ENCODE measurements at regions not wholly inside any gene's neighbourhood (a gene's known extent, or its start where the extent isn't known, plus 50 kb on each side); places are given as distances from the start of the nearest gene placed in this dataset.

DNA sequence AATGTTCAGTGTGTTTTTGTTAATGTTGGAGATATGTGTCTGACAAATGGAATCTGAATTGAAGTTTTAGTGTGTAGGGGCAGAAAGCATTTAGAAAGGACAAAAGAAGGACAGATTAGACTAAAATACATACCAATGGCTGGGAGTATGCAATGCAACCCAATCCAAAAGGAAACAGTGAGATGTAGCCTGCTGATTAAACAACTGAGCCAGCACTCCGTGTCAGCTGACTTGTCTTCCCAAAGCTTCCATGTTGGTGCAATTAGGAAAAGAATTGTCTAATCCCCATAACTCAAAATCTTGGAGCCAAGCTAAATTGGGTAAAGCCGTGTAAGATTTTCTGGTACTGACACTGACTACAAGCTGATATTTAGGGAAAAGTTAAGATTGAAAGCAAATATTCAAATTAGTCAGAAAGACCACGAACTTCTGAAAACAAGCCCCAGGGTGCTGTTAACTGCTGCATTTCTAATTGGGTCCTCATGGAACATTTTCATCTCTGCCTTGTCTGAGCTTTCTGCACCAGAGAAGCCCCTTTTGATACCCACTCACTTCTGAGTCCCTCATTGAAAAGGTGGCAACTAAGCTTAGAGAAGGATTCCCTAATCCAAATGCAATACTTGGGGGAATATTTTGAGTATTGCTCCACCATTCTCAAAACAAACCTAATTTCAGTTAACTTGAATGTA is 109.1 kb downstream of the DAD1 start:
- Histone ChIP-seq H3K4me2 (ENCODE audit: control insufficient read depth, insufficient read depth) (peak overlapping the region; percentile 98), H3K27ac (ENCODE audit: control insufficient read depth, insufficient read depth) (peak overlapping the region; percentile 98), H3K79me2 (ENCODE audit: control insufficient read depth, insufficient read depth, low read length) (peaks cover 67% of the 10 kb centered on the region), H3K4me3 (peak overlapping the region; percentile 66), H3K4me1 (ENCODE audit: control insufficient read depth, insufficient read depth, low read length) (peaks cover 76% of the 10 kb centered on the region), H3K36me3 (ENCODE audit: control insufficient read depth in 2 of 2, insufficient read depth in 2 of 2, low read length in 1 of 2) (no peaks in the 10 kb centered on the region), H3K9me3 (replicated peaks; ENCODE audit: control insufficient read depth, insufficient read depth, low read length) (no peaks in the 10 kb centered on the region), H2AFZ (ENCODE audit: control insufficient read depth, low read depth, low read length) (peak overlapping the region; percentile 39; the same call in 1 of the 2 replicates), H3K27me3 (replicated peaks in 1 of 2; ENCODE audit: control insufficient read depth in 2 of 2, insufficient read depth in 2 of 2, low read length in 1 of 2) (no peaks in the 10 kb centered on the region), H4K20me1 (ENCODE audit: control insufficient read depth, insufficient read depth) (no peaks in the 10 kb centered on the region), H3K9ac (ENCODE audit: control insufficient read depth, insufficient read depth, low read length) (peak overlapping the region; percentile 93)
- SMC1A ChIA-PET (ENCODE audit: uncharacterized antibody, unreplicated experiment), result interaction anchor here (0.8 to 31.5 kb wide), 20 partner anchors 8 to 159 kb away, joined by 3 to 912 read pairs (median 6); no protein-coding TSS in a partner anchor
- intact Hi-C loops (cut with micrococcal nuclease; ENCODE audit: unreplicated experiment) (loop anchor here (10.0 kb wide), 3 partner anchors 255 to 435 kb away; partner anchors contain the start of gene RBM23), in situ Hi-C loops (cut with MboI) (no loop called here)
- POLR2A ChIA-PET, result interaction anchor here (0.5 to 33.2 kb wide), 13 partner anchors 21 to 1614 kb away, joined by 3 to 875 read pairs (median 5); no protein-coding TSS in a partner anchor
- 0% methylated on average over 3 of the region's 3 CpGs for WGBS (ENCODE audit: insufficient coverage, insufficient replicate concordance, low lambda C conversion rate, missing lambda C conversion rate)
- ATAC-seq, result peak; percentile 0; the same call in 1 of the 3 replicates
- CTCF ChIA-PET, result interaction anchor here (1.0 to 14.5 kb wide), 9 partner anchors 13 to 88 kb away, joined by 3 to 411 read pairs (median 11); no protein-coding TSS in a partner anchor
- RAD21 ChIA-PET (ENCODE audit: unreplicated experiment), result interaction anchor here (0.9 to 27.9 kb wide), 15 partner anchors 10 to 97 kb away, joined by 3 to 797 read pairs (median 14); no protein-coding TSS in a partner anchor
- DNase-seq (ENCODE audit: low read depth, low spot score), result no peak
- FAIRE-seq, result peak; percentile 7
- no TSS peak for BruUV-seq (replicated peaks)
- TF ChIP-seq MTA3 (IDR thresholded peaks at IDR 0.05; ENCODE audit: borderline replicate concordance, low read length) (no peak), MYB (IDR thresholded peaks at IDR 0.05; ENCODE audit: borderline replicate concordance, low read depth, low read length) (no peak), BHLHE40 (IDR thresholded peaks at IDR 0.05; ENCODE audit: borderline replicate concordance in 1 of 2, low read depth in 2 of 2, low read length in 1 of 2) (no peak), EED (IDR thresholded peaks at IDR 0.05; ENCODE audit: low read depth) (peak; percentile 47; the same call in 1 of the 2 replicates), FOXM1 (IDR thresholded peaks at IDR 0.05; ENCODE audit: low read depth, low read length) (no peak), FOS (IDR thresholded peaks at IDR 0.05; ENCODE audit: borderline replicate concordance, extremely low read depth, insufficient read length) (no peak), CHD1 (IDR thresholded peaks at IDR 0.05; ENCODE audit: low read depth, low read length) (no peak), HCFC1 (IDR thresholded peaks at IDR 0.05; ENCODE audit: low read length) (no peak), SREBF2 (IDR thresholded peaks at IDR 0.05; ENCODE audit: low read length) (no peak), BACH1 (IDR thresholded peaks at IDR 0.05; ENCODE audit: borderline replicate concordance) (no peak), KLF5 (IDR thresholded peaks at IDR 0.05; ENCODE audit: partially characterized antibody) (no peak), HDAC6 (IDR thresholded peaks at IDR 0.05; ENCODE audit: unreplicated experiment) (no peak), NR2F1 (conservative IDR thresholded peaks at IDR 0.05) (no peak), KDM1A (IDR thresholded peaks at IDR 0.05; ENCODE audit: borderline replicate concordance) (no peak), TARDBP (IDR thresholded peaks at IDR 0.05; ENCODE audit: borderline replicate concordance) (no peak), TCF7 (IDR thresholded peaks at IDR 0.05; ENCODE audit: borderline replicate concordance) (no peak), ZBED1 (IDR thresholded peaks at IDR 0.05; ENCODE audit: borderline replicate concordance) (peak; percentile 10), ZSCAN29 (IDR thresholded peaks at IDR 0.05) (no peak), CBFB (IDR thresholded peaks at IDR 0.05; ENCODE audit: low read depth) (no peak)
- TF ChIP-seq, protein P1, sequence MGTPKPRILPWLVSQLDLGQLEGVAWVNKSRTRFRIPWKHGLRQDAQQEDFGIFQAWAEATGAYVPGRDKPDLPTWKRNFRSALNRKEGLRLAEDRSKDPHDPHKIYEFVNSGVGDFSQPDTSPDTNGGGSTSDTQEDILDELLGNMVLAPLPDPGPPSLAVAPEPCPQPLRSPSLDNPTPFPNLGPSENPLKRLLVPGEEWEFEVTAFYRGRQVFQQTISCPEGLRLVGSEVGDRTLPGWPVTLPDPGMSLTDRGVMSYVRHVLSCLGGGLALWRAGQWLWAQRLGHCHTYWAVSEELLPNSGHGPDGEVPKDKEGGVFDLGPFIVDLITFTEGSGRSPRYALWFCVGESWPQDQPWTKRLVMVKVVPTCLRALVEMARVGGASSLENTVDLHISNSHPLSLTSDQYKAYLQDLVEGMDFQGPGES (IDR thresholded peaks at IDR 0.05), result no peak
- TF ChIP-seq, protein P2, sequence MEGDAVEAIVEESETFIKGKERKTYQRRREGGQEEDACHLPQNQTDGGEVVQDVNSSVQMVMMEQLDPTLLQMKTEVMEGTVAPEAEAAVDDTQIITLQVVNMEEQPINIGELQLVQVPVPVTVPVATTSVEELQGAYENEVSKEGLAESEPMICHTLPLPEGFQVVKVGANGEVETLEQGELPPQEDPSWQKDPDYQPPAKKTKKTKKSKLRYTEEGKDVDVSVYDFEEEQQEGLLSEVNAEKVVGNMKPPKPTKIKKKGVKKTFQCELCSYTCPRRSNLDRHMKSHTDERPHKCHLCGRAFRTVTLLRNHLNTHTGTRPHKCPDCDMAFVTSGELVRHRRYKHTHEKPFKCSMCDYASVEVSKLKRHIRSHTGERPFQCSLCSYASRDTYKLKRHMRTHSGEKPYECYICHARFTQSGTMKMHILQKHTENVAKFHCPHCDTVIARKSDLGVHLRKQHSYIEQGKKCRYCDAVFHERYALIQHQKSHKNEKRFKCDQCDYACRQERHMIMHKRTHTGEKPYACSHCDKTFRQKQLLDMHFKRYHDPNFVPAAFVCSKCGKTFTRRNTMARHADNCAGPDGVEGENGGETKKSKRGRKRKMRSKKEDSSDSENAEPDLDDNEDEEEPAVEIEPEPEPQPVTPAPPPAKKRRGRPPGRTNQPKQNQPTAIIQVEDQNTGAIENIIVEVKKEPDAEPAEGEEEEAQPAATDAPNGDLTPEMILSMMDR (IDR thresholded peaks at IDR 0.05 in 2 of 3, conservative IDR thresholded peaks at IDR 0.05 in 1 of 3; ENCODE audit: control insufficient read depth in 2 of 3, extremely low read depth in 1 of 3, insufficient read depth in 1 of 3, low read depth in 3 of 3, low read length in 3 of 3), result no peak
- TF ChIP-seq, protein P3, sequence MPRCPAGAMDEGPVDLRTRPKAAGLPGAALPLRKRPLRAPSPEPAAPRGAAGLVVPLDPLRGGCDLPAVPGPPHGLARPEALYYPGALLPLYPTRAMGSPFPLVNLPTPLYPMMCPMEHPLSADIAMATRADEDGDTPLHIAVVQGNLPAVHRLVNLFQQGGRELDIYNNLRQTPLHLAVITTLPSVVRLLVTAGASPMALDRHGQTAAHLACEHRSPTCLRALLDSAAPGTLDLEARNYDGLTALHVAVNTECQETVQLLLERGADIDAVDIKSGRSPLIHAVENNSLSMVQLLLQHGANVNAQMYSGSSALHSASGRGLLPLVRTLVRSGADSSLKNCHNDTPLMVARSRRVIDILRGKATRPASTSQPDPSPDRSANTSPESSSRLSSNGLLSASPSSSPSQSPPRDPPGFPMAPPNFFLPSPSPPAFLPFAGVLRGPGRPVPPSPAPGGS (IDR thresholded peaks at IDR 0.05; ENCODE audit: borderline replicate concordance, insufficient read depth, low read depth, low read length, poor library complexity, severe bottlenecking), result no peak
